Activated naive CD8-positive, alpha-beta T cell treated with anti-CD3 and anti-CD28 coated beads, Interleukin-2, amount 10 ng/mL, durations not matched to agents 7 days and 5 days (primary cell): ENCODE measurements at regions not wholly inside any gene's neighbourhood (a gene's known extent, or its start where the extent isn't known, plus 50 kb on each side); places are given as distances from the start of the nearest gene placed in this dataset.

Experiments
- ATAC-seq: fragments of 150-1000 bp; cut with Tn5 transposase; one replicate; pipeline ENCODE4 v1.10.0; 2021; ENCODE audit warnings: low read depth, moderate library complexity
- POLR2A ChIA-PET: fragments of 350-600 bp; sonication (Branson Sonifier 250); formaldehyde crosslinking; loops from one replicate; lab custom pipeline; 2021; ENCODE audit warnings: antibody characterized with exemption; lab: Charles Lee
- DNase-seq: peaks from one replicate; pipeline ENCODE4 v3.0.0; 2021
- H3K27ac Mint-ChIP-seq: one replicate; pipeline ENCODE4 v1.8.0; 2022; ENCODE audit warnings: mild to moderate bottlenecking, mixed read lengths
- H3K27me3 Mint-ChIP-seq: one replicate; pipeline ENCODE4 v1.8.0; 2022; ENCODE audit warnings: mild to moderate bottlenecking, moderate library complexity, mixed read lengths
- H3K36me3 Mint-ChIP-seq: one replicate; pipeline ENCODE4 v1.8.0; 2021; ENCODE audit warnings: mild to moderate bottlenecking, mixed read lengths
- H3K4me1 Mint-ChIP-seq: one replicate; pipeline ENCODE4 v1.8.0; 2021; ENCODE audit warnings: mixed read lengths
- H3K4me3 Mint-ChIP-seq: one replicate; pipeline ENCODE4 v1.8.0; 2022; ENCODE audit warnings: mild to moderate bottlenecking, moderate library complexity, mixed read lengths
- H3K9me3 Mint-ChIP-seq: one replicate; pipeline ENCODE4 v1.8.0; 2021; ENCODE audit warnings: mixed read lengths

DNA sequence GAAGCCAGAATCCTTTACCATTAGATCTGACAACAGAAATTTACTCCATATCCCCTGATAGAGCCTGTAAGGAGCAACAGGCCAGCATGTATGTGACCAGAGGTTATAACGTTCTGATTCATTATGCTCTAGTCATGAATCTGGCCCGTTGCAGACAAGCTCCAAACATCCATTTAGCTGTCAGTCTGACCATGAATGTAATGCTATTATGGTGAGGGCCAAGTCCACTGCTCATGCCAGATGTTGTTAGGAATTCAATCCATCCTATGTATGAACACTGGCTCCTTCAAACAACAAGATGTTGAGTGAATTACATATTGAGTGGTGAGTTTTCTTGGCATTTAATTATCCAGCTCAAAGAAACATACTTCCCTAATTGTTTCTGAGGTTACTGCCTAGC lies 610.1 kb upstream of the ANKRD30A start:
- H3K9me3 Mint-ChIP-seq, result peaks cover 3% of the 10 kb centered on the region
- ATAC-seq, result no peak
- no peak overlapping the region for H3K27ac Mint-ChIP-seq
- H3K4me1 Mint-ChIP-seq, result no peaks in the 10 kb centered on the region
- DNase-seq, result no peak
- POLR2A ChIA-PET, result no interaction called here
- no peaks in the 10 kb centered on the region for H3K36me3 Mint-ChIP-seq
- H3K27me3 Mint-ChIP-seq, result no peaks in the 10 kb centered on the region
- no peak overlapping the region for H3K4me3 Mint-ChIP-seq

DNA sequence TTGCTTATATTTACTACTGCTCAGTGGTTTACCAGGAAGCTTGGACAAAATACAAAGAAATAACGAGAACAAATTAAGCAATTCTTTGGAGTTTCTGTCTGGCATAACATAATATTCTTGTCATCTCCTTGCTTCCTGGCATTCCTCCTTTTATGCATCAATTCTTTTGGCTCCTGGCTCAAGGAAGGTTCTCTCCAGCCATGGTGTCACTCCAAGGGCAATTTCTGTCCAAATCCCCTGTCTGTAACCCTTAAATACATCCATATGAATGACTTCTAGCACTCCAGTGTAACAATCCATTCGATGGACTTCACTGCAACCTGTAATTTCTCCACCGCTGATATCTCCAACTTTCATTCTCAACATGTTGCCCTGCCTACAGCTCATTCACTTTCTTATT lies 617.7 kb upstream of the ANKRD30A start:
- H3K4me3 Mint-ChIP-seq, result no peak overlapping the region
- H3K36me3 Mint-ChIP-seq, result no peaks in the 10 kb centered on the region
- peaks cover 3% of the 10 kb centered on the region for H3K9me3 Mint-ChIP-seq
- DNase-seq, result no peak
- H3K4me1 Mint-ChIP-seq, result no peaks in the 10 kb centered on the region
- ATAC-seq, result no peak
- POLR2A ChIA-PET, result no interaction called here
- no peaks in the 10 kb centered on the region for H3K27me3 Mint-ChIP-seq
- H3K27ac Mint-ChIP-seq, result no peak overlapping the region

DNA sequence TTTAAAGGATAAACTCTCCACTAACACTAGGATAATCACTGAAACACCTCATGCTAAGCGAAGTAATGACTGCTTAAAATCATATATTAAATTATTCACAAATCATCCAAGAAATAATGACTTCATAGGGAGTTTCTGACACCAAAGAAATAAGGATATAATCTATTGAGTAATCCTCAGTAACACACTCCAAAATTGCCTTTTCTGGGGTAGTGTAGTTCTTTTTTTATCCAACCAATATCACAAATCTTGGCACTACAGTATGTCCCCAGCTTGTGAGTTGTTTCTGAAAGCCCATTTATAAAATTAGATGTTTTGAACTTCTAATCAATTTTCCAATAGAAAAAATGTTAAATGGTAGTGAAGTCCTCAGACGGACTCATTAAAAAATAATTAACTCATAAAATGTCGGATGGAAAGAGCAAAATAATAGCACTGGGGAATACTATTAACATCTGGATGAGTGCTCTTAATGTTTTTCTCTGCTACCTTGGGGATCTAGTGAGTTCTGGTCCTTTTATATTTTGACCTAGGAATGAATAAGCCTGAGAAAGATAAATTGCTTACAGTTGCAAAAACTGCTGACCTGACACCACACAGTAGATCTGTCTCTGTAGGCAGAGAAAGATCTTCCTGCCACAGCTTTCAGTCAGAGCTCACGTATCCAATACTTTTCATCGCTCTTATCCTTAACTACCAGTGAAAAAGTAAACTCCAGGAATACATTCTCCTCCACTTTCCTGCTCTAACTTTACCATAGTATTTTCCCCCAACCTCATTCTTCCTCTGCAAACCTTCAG lies 618.5 kb upstream of the ANKRD30A start:
- H3K9me3 Mint-ChIP-seq, result peaks cover 3% of the 10 kb centered on the region

DNA sequence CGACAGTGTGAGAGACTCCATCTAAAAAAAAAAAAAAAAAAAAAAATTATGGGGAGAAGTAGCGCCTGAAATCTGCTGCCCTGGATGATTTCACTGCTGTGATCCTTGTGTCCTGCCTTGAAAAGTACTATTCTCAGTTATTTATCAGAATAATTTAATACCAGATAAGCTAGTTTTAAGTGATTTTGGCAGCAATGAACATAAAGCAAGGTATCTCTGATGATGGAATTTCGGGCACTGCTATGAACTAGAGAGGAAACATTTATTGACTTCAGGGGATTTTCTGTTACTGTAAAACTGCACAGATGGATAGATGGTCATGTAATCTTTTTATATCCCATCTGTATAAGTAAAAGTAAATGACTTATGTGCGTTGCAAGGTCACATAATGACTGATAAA lies 619.1 kb upstream of the ANKRD30A start:
- ATAC-seq (no peak), DNase-seq (no peak)
- Mint-ChIP-seq H3K9me3 (peaks cover 4% of the 10 kb centered on the region), H3K36me3 (no peaks in the 10 kb centered on the region), H3K4me1 (no peaks in the 10 kb centered on the region), H3K4me3 (no peak overlapping the region), H3K27ac (no peak overlapping the region), H3K27me3 (no peaks in the 10 kb centered on the region)
- POLR2A ChIA-PET, result no interaction called here

More for the DNA sequence above, 618.5 kb upstream of the ANKRD30A start:
- DNase-seq (no peak), ATAC-seq (no peak)
- Mint-ChIP-seq H3K4me1 (no peaks in the 10 kb centered on the region), H3K36me3 (no peaks in the 10 kb centered on the region), H3K27ac (no peak overlapping the region), H3K27me3 (no peaks in the 10 kb centered on the region), H3K4me3 (no peak overlapping the region)
- POLR2A ChIA-PET, result no interaction called here

DNA sequence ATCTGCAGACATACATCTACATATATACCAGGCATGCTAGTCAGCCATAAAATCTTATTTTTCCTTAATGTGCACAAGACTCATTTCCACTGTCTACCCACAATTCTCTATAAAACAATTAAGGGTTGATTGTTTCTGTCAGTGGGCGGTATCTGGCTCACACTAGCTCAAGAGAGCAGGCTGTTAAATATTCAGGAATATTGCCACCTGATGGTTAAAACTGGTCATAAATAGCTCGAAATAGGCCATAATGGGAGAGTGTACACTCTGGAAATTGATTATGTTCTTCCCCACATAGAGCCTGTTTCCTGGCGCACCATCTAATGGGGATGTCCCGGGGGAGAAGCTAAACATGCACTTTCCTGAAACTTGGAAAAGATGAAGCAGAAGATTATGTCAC lies 620.6 kb upstream of the ANKRD30A start:
- H3K36me3 Mint-ChIP-seq, result no peaks in the 10 kb centered on the region
- H3K4me1 Mint-ChIP-seq, result no peaks in the 10 kb centered on the region
- H3K27me3 Mint-ChIP-seq, result no peaks in the 10 kb centered on the region
- ATAC-seq, result no peak
- no peak for DNase-seq
- no peak overlapping the region for H3K4me3 Mint-ChIP-seq
- H3K9me3 Mint-ChIP-seq, result peaks cover 4% of the 10 kb centered on the region
- POLR2A ChIA-PET, result no interaction called here
- no peak overlapping the region for H3K27ac Mint-ChIP-seq

DNA sequence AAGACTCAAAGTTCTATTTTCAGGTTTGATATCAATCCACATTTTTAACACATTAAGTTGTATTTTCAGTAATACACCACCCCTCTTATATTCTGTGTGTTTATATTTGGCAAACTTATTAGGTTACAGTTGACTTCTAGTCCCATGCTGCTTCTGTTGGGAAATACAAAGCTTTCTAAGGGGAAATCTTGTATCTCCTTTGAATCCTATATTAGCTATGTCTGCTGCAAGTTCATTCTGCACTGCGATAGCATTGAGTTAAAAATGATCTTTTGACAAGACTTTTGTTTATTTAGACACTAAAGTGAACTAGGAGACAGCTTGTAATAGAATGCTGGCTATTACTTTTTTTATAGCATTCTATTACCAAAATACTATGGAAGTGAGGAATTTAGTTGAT lies 625.1 kb upstream of the ANKRD30A start:
- Mint-ChIP-seq H3K4me3 (no peak overlapping the region), H3K4me1 (no peaks in the 10 kb centered on the region), H3K27ac (no peak overlapping the region), H3K27me3 (no peaks in the 10 kb centered on the region), H3K9me3 (peaks cover 4% of the 10 kb centered on the region), H3K36me3 (no peaks in the 10 kb centered on the region)
- POLR2A ChIA-PET, result no interaction called here
- no peak for DNase-seq
- ATAC-seq, result no peak

DNA sequence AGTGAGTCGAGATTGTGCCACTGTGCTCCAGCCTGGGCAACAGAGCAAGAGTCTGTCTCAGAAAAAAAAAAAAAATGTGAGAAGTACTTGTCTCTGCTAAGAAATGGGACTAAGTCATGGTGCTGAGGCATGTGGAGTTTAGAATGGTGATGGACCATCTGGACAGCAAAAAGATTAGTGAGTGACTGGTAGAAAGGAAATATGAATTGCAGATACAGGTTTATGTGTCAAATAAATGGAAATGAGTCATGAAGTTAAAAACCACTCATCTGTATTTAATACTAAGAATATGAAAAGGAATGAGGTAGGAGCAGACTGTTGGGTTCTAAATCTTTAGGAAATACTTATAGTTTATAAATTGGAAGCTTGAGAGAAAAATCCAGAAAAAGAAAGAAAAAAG lies 625.7 kb upstream of the ANKRD30A start:
- no peak for ATAC-seq
- Mint-ChIP-seq H3K4me1 (no peaks in the 10 kb centered on the region), H3K36me3 (no peaks in the 10 kb centered on the region), H3K27me3 (no peaks in the 10 kb centered on the region), H3K4me3 (no peak overlapping the region), H3K9me3 (peaks cover 4% of the 10 kb centered on the region), H3K27ac (no peak overlapping the region)
- POLR2A ChIA-PET, result no interaction called here
- no peak for DNase-seq

DNA sequence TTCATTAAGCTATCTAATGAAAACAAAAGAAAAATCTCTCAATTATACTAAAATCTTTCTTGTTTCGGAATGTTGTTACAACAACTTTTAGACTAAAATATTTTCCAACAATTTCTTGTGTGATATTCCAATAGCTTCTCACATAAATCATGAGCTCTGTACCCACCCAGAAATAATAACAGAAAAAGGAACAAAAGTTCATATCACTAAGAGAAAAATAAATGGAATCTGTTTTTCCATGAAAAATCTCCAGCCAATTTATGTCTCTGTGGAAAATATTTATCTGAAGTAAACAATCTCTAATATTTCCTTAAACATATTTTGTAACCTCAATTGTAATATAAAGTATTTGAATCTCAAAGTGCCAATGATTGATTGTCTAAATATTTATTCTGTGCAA lies 628.6 kb upstream of the ANKRD30A start:
- POLR2A ChIA-PET, result no interaction called here
- Mint-ChIP-seq H3K36me3 (no peaks in the 10 kb centered on the region), H3K27ac (no peak overlapping the region), H3K4me1 (no peaks in the 10 kb centered on the region), H3K27me3 (no peaks in the 10 kb centered on the region), H3K9me3 (peaks cover 1% of the 10 kb centered on the region), H3K4me3 (no peak overlapping the region)
- DNase-seq, result no peak
- no peak for ATAC-seq

DNA sequence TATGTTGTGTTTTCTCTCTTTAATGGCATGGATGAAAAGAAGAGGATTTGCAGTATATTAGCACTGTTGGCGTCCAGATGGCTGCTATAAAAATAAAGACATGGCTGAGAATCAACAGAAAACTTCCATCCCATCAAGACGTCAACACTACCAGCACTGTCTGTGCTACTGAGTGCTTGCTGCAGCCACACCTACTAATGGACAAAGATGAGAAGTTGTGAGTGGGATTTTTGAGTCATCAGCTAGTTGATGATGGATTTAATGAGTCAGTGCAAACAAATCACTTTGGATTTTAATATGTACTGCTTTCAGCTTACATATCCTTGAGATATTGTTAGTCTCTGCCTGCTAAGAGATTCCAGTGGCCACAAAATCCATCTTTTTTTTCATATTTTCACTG lies 631.0 kb upstream of the ANKRD30A start:
- no peaks in the 10 kb centered on the region for H3K9me3 Mint-ChIP-seq
- ATAC-seq, result no peak

DNA sequence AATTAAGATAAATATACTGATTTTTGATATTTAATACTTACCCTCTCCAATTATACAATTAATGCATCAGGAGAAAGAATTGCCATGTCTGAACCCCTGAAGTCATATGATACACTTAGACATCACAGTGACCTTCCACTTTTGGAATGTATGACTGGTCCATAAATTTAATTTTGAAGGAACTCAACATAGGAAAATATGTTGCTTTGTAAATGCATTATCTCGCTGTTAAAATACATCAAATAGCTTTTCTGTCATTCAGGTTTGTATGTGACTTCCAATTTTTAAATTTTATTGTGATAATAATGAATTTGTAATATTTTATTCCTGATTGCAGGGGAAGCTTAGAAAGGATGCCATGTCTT lies 631.9 kb upstream of the ANKRD30A start:
- no peak overlapping the region for H3K27ac Mint-ChIP-seq
- no peak for DNase-seq
- POLR2A ChIA-PET, result no interaction called here
- no peak overlapping the region for H3K4me3 Mint-ChIP-seq
- no peak for ATAC-seq
- no peaks in the 10 kb centered on the region for H3K9me3 Mint-ChIP-seq
- no peaks in the 10 kb centered on the region for H3K36me3 Mint-ChIP-seq
- H3K27me3 Mint-ChIP-seq, result no peaks in the 10 kb centered on the region
- no peaks in the 10 kb centered on the region for H3K4me1 Mint-ChIP-seq

More for the DNA sequence above, 631.0 kb upstream of the ANKRD30A start:
- POLR2A ChIA-PET, result no interaction called here
- Mint-ChIP-seq H3K4me1 (no peaks in the 10 kb centered on the region), H3K27ac (no peak overlapping the region), H3K4me3 (no peak overlapping the region), H3K36me3 (no peaks in the 10 kb centered on the region), H3K27me3 (no peaks in the 10 kb centered on the region)
- DNase-seq, result no peak

DNA sequence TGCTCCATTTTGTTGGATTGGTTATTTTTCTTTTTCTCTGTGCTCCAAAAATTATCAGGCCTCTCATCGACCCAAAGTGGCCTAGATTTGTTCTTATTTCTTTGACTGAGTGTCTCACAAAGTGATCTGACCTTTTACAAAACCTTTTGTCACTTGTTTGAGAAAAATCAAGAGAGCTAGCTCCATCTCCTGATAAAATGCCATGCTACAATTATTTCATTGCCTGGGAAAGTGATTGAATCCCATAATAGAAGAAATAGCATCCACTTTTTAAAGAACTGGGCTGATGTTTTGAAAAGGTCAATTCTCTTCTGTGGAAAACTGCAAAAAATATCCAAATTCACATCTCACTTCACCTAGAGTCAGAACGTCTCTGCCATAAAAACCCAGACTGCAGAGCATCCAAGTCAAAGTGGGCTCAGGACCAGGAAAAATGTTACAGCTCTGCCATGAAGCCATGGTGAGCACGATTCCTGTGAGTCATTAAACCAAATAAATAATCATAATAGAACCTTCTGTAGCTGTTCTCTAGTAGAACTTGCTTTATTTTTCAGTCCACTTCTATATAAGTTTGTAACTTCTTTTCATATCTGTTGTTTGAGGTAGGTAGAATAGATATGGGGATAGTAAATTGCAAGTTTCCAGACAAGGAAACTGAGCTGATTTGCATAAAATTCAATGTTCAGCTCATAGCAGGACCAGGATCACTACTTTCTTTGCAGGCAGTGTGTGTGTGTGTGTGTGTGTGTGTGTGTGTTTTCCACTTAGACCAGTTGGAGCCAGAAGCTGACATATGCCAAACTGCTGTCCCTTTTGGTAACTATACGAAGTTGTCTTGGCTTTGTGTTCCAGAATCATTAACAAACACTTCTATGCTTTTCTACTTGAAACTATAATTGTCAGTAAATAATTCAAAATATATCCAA lies 632.5 kb upstream of the ANKRD30A start:
- POLR2A ChIA-PET, result no interaction called here
- H3K27ac Mint-ChIP-seq, result no peak overlapping the region
- no peak for ATAC-seq
- no peaks in the 10 kb centered on the region for H3K9me3 Mint-ChIP-seq
- H3K4me3 Mint-ChIP-seq, result no peak overlapping the region
- DNase-seq, result no peak
- H3K27me3 Mint-ChIP-seq, result no peaks in the 10 kb centered on the region
- H3K36me3 Mint-ChIP-seq, result no peaks in the 10 kb centered on the region
- H3K4me1 Mint-ChIP-seq, result no peaks in the 10 kb centered on the region

DNA sequence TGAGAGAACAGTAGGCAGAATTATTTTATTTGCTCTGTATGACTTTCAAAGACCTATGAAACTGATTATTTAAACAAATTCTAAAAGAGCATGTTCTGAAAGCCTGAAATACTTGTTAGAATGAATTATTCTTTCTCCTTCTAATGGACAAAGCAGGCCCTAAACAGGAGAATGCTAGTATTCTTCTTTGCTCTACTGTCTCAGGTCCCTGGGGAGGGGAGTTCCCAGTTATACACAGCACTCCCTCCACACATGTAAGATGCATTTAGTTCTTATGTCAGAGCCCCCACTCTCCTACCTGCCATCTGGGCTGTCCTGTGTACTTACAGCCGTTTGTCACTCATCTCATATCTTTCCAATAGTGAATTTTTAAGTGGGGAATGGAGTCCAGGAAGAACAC lies 633.5 kb upstream of the ANKRD30A start:
- H3K27ac Mint-ChIP-seq, result no peak overlapping the region
- POLR2A ChIA-PET, result no interaction called here
- no peak overlapping the region for H3K4me3 Mint-ChIP-seq
- no peaks in the 10 kb centered on the region for H3K27me3 Mint-ChIP-seq
- no peaks in the 10 kb centered on the region for H3K9me3 Mint-ChIP-seq
- no peak for DNase-seq
- H3K4me1 Mint-ChIP-seq, result no peaks in the 10 kb centered on the region
- no peak for ATAC-seq
- H3K36me3 Mint-ChIP-seq, result no peaks in the 10 kb centered on the region

DNA sequence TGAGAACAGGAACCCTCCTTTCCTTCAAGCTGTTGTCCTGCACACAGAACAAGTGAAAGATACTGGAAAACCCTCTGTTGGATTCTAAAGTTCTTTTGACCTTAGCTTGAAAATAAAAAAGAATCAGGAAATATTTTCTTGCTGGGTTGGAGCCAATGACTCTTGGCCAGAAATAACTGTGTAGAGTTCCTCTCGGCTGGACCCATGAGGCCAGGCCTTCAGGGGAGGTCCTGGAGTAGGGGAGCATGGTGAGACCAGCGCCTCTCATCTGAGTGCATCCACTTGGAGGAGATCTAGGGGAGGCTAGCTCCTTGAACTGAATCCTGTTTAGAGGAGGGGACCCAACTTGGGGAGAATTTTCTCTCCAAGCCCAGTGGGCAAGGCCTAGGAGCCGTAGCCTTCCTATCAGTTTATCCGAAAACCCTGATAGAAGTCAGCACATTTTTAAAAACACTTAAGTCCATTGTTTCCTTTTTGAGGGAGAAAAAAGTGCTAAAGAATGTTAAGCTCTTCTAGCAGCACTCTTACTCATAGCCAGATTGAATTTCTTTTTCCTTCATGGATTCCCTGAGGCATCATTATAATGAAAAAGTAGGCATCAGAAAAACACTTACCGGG lies 635.7 kb upstream of the ANKRD30A start:
- POLR2A ChIA-PET, result no interaction called here
- no peaks in the 10 kb centered on the region for H3K27me3 Mint-ChIP-seq
- DNase-seq (no peak), ATAC-seq (no peak)
- H3K4me3 Mint-ChIP-seq, result no peak overlapping the region
- H3K4me1 Mint-ChIP-seq, result no peaks in the 10 kb centered on the region
- H3K36me3 Mint-ChIP-seq, result no peaks in the 10 kb centered on the region
- H3K27ac Mint-ChIP-seq, result no peak overlapping the region
- no peaks in the 10 kb centered on the region for H3K9me3 Mint-ChIP-seq

DNA sequence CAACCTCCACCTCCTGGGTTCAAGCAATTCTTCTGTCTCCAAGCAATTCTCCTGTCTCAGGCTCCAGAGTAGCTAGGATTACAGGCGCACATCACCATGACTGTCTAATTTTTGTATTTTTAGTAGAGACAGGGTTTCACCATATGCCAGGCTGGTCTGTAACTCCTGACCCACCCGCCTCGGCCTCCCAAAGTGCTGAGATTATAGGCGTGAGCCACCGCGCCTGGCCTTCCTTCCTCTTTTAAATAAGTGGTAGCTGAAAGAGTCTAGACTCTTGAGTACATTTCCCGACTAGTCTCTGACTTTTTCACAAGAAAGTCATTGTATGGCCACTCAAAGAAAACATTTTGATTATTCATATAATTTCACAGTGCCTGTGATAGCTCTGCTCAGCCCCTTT lies 636.2 kb upstream of the ANKRD30A start:
- POLR2A ChIA-PET, result no interaction called here
- Mint-ChIP-seq H3K36me3 (no peaks in the 10 kb centered on the region), H3K9me3 (no peaks in the 10 kb centered on the region), H3K4me3 (no peak overlapping the region), H3K27ac (no peak overlapping the region), H3K27me3 (no peaks in the 10 kb centered on the region), H3K4me1 (no peaks in the 10 kb centered on the region)
- DNase-seq, result no peak
- ATAC-seq, result no peak
